Small intestine (tissue), 7 donors: ENCODE measurements at regions not wholly inside any gene's neighbourhood (a gene's known extent, or its start where the extent isn't known, plus 50 kb on each side); places are given as distances from the start of the nearest gene placed in this dataset.
A peak's percentile ranks its signal among the peaks of the same experiment; 100 is the strongest.

Source experiments
- DNase-seq, 2 donors: peaks; one replicate each; pipeline versions ENCODE4 v3.0.0 to v3.0.0-alpha.2; 2013
- FAIRE-seq: peaks from 2 replicates; lab custom pipeline; 2012; peaks lifted over from hg19 to GRCh38; lab: Jason Lieb, UNC
- H3K27ac ChIP-seq, 3 donors: one replicate each; pipeline ENCODE4 v1.5.1; 2013; ENCODE audit warnings: low read length in 2 of 3, mild to moderate bottlenecking in 2 of 3, control low read depth in 1 of 3, inconsistent platforms in 1 of 3, low read depth in 1 of 3, moderate library complexity in 1 of 3
- H3K27me3 ChIP-seq, 3 donors: one replicate each; pipeline ENCODE4 v1.6.1; 2013; ENCODE audit warnings: low read length in 3 of 3, inconsistent platforms in 1 of 3; ENCODE audit not compliant: control insufficient read depth in 3 of 3, insufficient read depth in 3 of 3
- H3K36me3 ChIP-seq, 3 donors: one replicate each; pipeline ENCODE4 v1.6.1; 2013; ENCODE audit warnings: low read length in 3 of 3, inconsistent platforms in 1 of 3, low read depth in 1 of 3, mild to moderate bottlenecking in 1 of 3, moderate library complexity in 1 of 3; ENCODE audit not compliant: control insufficient read depth in 3 of 3, insufficient read depth in 2 of 3
- H3K4me1 ChIP-seq, 3 donors: one replicate each; pipeline ENCODE4 v1.6.1; 2013; ENCODE audit warnings: low read length in 2 of 3, inconsistent platforms in 1 of 3, low read depth in 1 of 3, mild to moderate bottlenecking in 1 of 3, moderate library complexity in 1 of 3; ENCODE audit not compliant: control insufficient read depth in 3 of 3, insufficient read depth in 2 of 3
- H3K4me3 ChIP-seq, 3 donors: one replicate each; pipeline ENCODE4 v1.5.1; 2013; ENCODE audit warnings: low read length in 3 of 3, control low read depth in 1 of 3, inconsistent platforms in 1 of 3, low read depth in 1 of 3, mild to moderate bottlenecking in 1 of 3, moderate library complexity in 1 of 3
- H3K9me3 ChIP-seq, 2 donors: one replicate each; pipeline ENCODE4 v1.6.1; 2013; ENCODE audit warnings: low read depth in 1 of 2, low read length in 1 of 2; ENCODE audit not compliant: control insufficient read depth in 2 of 2, insufficient read depth in 1 of 2
- WGBS, 3 donors: extraction: QIAGEN DNeasy Blood & Tissue Kit; methylation state at CpG; one replicate each; pipeline ENCODE4 v1.1.7; 2013; 5-methylcytosine and 5-hydroxymethylcytosine counted together
- donor health status: healthy with polysubstance abuse.
- donor health status: control.
- donor health status: control.
- donor health status: Bipolar disorder and iron deficiency.
- donor health status: healthy.

DNA sequence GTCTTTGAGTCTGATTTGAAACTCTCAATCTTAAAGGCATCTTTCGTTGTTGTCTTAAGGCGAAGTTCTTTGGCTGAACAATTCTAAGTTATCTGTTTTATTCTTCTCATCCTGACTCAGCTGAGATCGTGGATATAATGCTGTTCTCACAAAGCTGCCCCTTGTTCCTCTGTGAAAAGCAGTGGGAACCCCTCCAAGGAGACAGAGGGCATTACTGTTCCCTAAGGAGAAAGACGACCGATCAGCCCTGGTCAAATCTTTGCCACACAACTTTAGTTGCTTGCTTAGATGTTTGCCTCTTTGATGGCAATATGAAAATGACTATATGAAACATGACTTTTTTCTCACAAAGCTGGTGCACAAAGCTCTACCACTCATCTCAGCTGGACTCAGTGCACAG is 1016.7 kb downstream of the REEP3 start:
- no peak for DNase-seq
- Histone ChIP-seq H3K4me1 (no peaks in the 10 kb centered on the region), H3K27me3 (no peaks in the 10 kb centered on the region), H3K4me3 (no peak overlapping the region), H3K36me3 (no peaks in the 10 kb centered on the region), H3K9me3 (no peaks in the 10 kb centered on the region), H3K27ac (no peak overlapping the region)
- 80 to 82% (median 81%) methylated on average over 5 of the region's 5 CpGs for WGBS, 3 donors
- FAIRE-seq: no peak

GRCh38 chr10:64546073-64546472 is 1024.9 kb downstream of the REEP3 start:
- Histone ChIP-seq H3K27ac (no peak overlapping the region), H3K4me3 (no peak overlapping the region), H3K4me1 (no peaks in the 10 kb centered on the region), H3K27me3 (no peaks in the 10 kb centered on the region), H3K9me3 (no peaks in the 10 kb centered on the region), H3K36me3 (no peaks in the 10 kb centered on the region)
- no peak for DNase-seq
- FAIRE-seq: no peak
- 34 to 60% (median 47%) methylated on average over 3 of the region's 3 CpGs for WGBS, 3 donors

GRCh38 chr10:64547168-64547567 is 1026.0 kb downstream of the REEP3 start:
- Histone ChIP-seq H3K27ac (no peak overlapping the region), H3K4me1 (no peaks in the 10 kb centered on the region), H3K27me3 (no peaks in the 10 kb centered on the region), H3K4me3 (no peak overlapping the region), H3K9me3 (no peaks in the 10 kb centered on the region), H3K36me3 (no peaks in the 10 kb centered on the region)
- no peak for DNase-seq
- 87 to 94% (median 87%) methylated on average over 3 of the region's 3 CpGs for WGBS, 3 donors
- FAIRE-seq: no peak

DNA sequence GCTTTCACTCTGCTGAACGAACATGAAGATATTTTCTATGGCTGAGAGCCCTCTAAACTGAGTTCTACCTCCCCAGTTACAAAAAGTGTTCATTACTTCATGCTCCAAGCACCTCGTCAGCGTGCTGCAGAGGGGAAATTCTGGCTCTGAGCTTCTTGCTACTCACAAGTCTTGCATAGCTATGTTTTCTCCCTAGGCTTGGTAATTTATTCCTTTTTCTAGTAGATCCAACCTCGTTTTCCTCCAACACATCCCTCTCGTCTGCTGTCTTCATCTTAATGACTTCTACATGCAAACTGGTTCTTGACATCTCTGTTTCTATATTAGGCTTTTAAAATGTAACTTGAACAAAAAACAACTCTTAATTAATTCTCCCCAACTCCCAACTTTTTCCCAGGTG is 1034.5 kb downstream of the REEP3 start:
- no peak for DNase-seq
- Histone ChIP-seq H3K27me3 (no peaks in the 10 kb centered on the region), H3K36me3 (no peaks in the 10 kb centered on the region), H3K4me3 (no peak overlapping the region), H3K9me3 (no peaks in the 10 kb centered on the region), H3K27ac (no peak overlapping the region), H3K4me1 (no peaks in the 10 kb centered on the region)
- FAIRE-seq: no peak
- WGBS, 3 donors: 57 to 75% (median 71%) methylated on average over 5 of the region's 5 CpGs

GRCh38 chr10:64558094-64558835 is 1037.1 kb downstream of the REEP3 start:
- H3K4me1 ChIP-seq: no peaks in the 10 kb centered on the region
- peaks cover 0 to 2% of the 10 kb centered on the region in 2 donors for H3K9me3 ChIP-seq
- WGBS, 3 donors: 71 to 79% (median 75%) methylated on average over 5 of the region's 5 CpGs
- DNase-seq: no peak
- FAIRE-seq: no peak
- no peaks in the 10 kb centered on the region for H3K27me3 ChIP-seq
- H3K4me3 ChIP-seq: no peak overlapping the region
- H3K27ac ChIP-seq: no peak overlapping the region
- H3K36me3 ChIP-seq: no peaks in the 10 kb centered on the region

DNA sequence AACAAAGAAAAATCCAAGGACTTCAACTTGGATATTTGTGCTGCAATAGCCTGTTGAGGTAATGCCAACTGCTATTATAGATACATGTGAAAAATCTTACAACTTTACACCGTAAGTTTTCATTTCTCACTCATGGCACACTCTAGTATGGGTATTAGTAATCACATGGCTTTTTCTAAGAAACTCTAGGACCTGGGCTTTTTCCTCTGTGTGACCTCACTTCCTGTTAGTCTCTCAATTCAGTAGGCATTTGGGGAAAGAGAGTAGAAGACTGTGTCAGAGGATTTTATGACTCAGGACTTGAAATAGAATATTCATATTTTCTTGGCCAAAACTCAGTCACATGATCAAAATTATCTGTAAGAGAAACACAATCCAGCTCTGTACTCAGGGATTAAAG is 1049.9 kb downstream of the REEP3 start:
- WGBS, 3 donors: 84 to 86% (median 85%) methylated on average over 1 of the region's 1 CpG
- FAIRE-seq: no peak
- no peak for DNase-seq
- Histone ChIP-seq H3K27ac (no peak overlapping the region), H3K4me1 (peaks cover 0 to 11% (median 0%) of the 10 kb centered on the region in 3 donors), H3K27me3 (no peaks in the 10 kb centered on the region), H3K36me3 (no peaks in the 10 kb centered on the region), H3K9me3 (no peaks in the 10 kb centered on the region), H3K4me3 (no peak overlapping the region)

- H3K4me1 ChIP-seq: peaks cover 0 to 11% (median 0%) of the 10 kb centered on the region in 3 donors
- H3K27ac ChIP-seq: peak overlapping the region in 1 of 3 donors; percentile 39
- 8 to 41% (median 14%) methylated on average over 1 of the region's 1 CpG for WGBS, 3 donors
- H3K4me3 ChIP-seq: no peak overlapping the region
- H3K27me3 ChIP-seq: no peaks in the 10 kb centered on the region
- FAIRE-seq (no peak), DNase-seq (peak; percentile 27 to 58)
- H3K36me3 ChIP-seq: no peaks in the 10 kb centered on the region
- H3K9me3 ChIP-seq: no peaks in the 10 kb centered on the region
Observed at GRCh38 chr10:64573623-64574325, 1052.6 kb downstream of the REEP3 start.

- no peaks in the 10 kb centered on the region for H3K27me3 ChIP-seq
- FAIRE-seq (no peak), DNase-seq (peak in 1 of 2 donors; percentile 33)
- H3K36me3 ChIP-seq: no peaks in the 10 kb centered on the region
- no peaks in the 10 kb centered on the region for H3K9me3 ChIP-seq
- no peak overlapping the region for H3K4me3 ChIP-seq
- H3K27ac ChIP-seq: peak overlapping the region in 1 of 3 donors; percentile 39
- 33 to 56% (median 45%) methylated on average over 2 of the region's 2 CpGs for WGBS, 3 donors
- peaks cover 0 to 11% (median 0%) of the 10 kb centered on the region in 3 donors for H3K4me1 ChIP-seq
Observed at GRCh38 chr10:64574371-64574770, 1053.2 kb downstream of the REEP3 start.
